Testis (tissue), 2 donors: ENCODE measurements at regions not wholly inside any gene's neighbourhood (a gene's known extent, or its start where the extent isn't known, plus 50 kb on each side); places are given as distances from the start of the nearest gene placed in this dataset.
"Not testable (repeated sequence)": the region's sequence is repeated elsewhere in the genome, so short reads cannot be mapped to it uniquely, and the experiment has no call there.

Experiments used
- DNase-seq: peaks from one replicate; pipeline ENCODE4 v3.0.0-alpha.2; 2019
- H3K27ac ChIP-seq, 2 donors: fragments of 200-600 bp; sonication (generic); one replicate each; pipeline ENCODE4 v1.5.1; 2019
- H3K27me3 ChIP-seq: fragments of 200-600 bp; sonication (generic); one replicate; pipeline ENCODE4 v1.5.1; 2019
- H3K36me3 ChIP-seq: fragments of 200-600 bp; sonication (generic); one replicate; pipeline ENCODE4 v1.5.1; 2017; ENCODE audit warnings: low read depth; ENCODE audit errors: missing control alignments
- H3K4me1 ChIP-seq: fragments of 200-600 bp; sonication (generic); one replicate; pipeline ENCODE4 v1.5.1; 2019
- H3K4me3 ChIP-seq, 2 donors: fragments of 200-600 bp; sonication (generic); one replicate each; pipeline ENCODE4 v1.5.1; 2017 to 2019
- H3K9me3 ChIP-seq: fragments of 200-600 bp; sonication (generic); one replicate; pipeline ENCODE4 v1.5.1; 2017
- POLR2A ChIP-seq: fragments of 450-650 bp; IDR thresholded peaks from one replicate; pipeline ENCODE4 v1.6.1; 2017; ENCODE audit warnings: antibody characterized with exemption, mild to moderate bottlenecking, moderate library complexity
- WGBS, 2 donors: methylation state at CpG; one replicate each; pipeline ENCODE4 v1.1.5; 2018; 5-methylcytosine and 5-hydroxymethylcytosine counted together
- intact Hi-C: fragments of 100-400 bp; cut with DNase I; formaldehyde crosslinking; loops from one replicate; pipeline ENCODE4 v1.15.1; 2023; ENCODE audit warnings: low total_unique reads
- TF ChIP-seq, protein P1 (sequence below), 3 experiments: fragments of 450-650 bp in 2 of 3; fragments of 200-600 bp in 1 of 3; sonication (generic) in 1 of 3; IDR thresholded peaks; one replicate each; pipeline ENCODE4 v1.5.1; 2016 to 2019; ENCODE audit warnings: antibody characterized with exemption in 3 of 3, mild to moderate bottlenecking in 2 of 3, moderate library complexity in 1 of 3

DNA sequence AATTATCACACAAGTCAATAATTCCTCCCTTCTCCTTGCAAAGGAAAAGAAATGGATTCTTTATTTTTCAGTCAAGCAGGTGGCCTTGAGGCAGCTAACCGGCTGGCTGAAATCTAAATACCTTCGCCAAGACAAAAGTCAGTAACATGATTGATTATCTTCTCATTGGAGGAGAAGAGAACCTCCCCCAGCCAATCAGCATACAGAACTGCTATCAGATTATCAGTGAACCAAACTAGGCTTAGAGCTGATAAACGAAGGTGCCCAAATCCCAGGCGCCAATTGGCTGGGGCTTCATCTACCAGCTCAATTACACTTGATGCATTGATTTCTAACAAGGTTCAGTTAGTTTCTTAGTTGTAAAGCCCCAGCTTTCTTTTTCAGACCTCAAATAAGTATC is 152.4 kb upstream of the NOCT start:
- no peak for DNase-seq
- intact Hi-C loops = no loop called here
- H3K4me3 ChIP-seq = no peak overlapping the region
- 58 to 83% methylated on average over 4 of the region's 4 CpGs for WGBS, 2 donors
- no peaks in the 10 kb centered on the region for H3K27me3 ChIP-seq
- TF ChIP-seq POLR2A = no peak
- TF ChIP-seq, protein P1, sequence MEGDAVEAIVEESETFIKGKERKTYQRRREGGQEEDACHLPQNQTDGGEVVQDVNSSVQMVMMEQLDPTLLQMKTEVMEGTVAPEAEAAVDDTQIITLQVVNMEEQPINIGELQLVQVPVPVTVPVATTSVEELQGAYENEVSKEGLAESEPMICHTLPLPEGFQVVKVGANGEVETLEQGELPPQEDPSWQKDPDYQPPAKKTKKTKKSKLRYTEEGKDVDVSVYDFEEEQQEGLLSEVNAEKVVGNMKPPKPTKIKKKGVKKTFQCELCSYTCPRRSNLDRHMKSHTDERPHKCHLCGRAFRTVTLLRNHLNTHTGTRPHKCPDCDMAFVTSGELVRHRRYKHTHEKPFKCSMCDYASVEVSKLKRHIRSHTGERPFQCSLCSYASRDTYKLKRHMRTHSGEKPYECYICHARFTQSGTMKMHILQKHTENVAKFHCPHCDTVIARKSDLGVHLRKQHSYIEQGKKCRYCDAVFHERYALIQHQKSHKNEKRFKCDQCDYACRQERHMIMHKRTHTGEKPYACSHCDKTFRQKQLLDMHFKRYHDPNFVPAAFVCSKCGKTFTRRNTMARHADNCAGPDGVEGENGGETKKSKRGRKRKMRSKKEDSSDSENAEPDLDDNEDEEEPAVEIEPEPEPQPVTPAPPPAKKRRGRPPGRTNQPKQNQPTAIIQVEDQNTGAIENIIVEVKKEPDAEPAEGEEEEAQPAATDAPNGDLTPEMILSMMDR (IDR thresholded peaks at IDR 0.05) = no peak
- H3K9me3 ChIP-seq = no peaks in the 10 kb centered on the region
- H3K36me3 ChIP-seq = no peaks in the 10 kb centered on the region
- H3K27ac ChIP-seq = no peak overlapping the region
- no peaks in the 10 kb centered on the region for H3K4me1 ChIP-seq

DNA sequence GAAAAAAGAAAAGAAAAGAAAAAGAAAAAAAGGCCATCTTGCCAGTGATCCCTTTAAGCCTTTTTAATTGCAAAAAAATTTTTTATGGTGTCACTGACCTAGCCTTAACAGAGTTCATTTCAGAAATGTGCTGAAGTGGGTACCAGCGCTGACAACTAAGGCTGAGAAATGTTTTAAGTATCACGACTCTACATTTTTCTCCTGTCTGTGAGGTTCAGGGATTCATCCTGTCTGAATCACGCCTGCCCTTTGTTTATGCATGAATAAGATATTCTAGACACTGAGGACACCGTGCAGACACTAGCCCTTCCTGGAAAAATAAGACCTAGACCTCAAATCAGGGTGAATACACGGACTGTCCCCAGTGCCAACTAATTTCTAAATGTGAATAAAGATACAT is 154.4 kb upstream of the NOCT start:
- intact Hi-C loops = no loop called here
- Histone ChIP-seq H3K9me3 (no peaks in the 10 kb centered on the region), H3K4me3 (no peak overlapping the region), H3K27ac (no peak overlapping the region), H3K4me1 (no peaks in the 10 kb centered on the region), H3K36me3 (no peaks in the 10 kb centered on the region), H3K27me3 (no peaks in the 10 kb centered on the region)
- DNase-seq = no peak
- WGBS, 2 donors = 61 to 72% methylated on average over 5 of the region's 5 CpGs
- no peak for TF ChIP-seq POLR2A
- TF ChIP-seq, protein P1 (IDR thresholded peaks at IDR 0.05) = no peak

DNA sequence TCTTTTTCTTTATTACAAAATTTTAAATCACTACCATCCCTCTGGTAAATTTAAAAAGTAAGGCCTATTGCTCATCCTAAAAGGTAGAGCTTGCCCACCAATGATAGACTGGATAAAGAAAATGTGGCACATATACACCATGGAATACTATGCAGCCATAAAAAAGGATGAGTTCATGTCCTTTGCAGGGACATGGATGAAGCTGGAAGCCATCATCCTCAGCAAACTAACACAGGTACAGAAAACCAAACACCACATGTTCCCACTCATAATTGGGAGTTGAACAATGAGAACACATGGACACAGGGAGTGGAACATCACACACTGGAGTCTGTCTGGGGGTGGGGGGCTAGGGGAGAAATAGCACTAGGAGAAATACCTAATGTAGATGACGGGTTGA is 155.2 kb upstream of the NOCT start:
- H3K4me1 ChIP-seq, H3K27ac ChIP-seq, intact Hi-C loops, H3K27me3 ChIP-seq, H3K9me3 ChIP-seq, H3K4me3 ChIP-seq, DNase-seq, H3K36me3 ChIP-seq: not testable (repeated sequence)
- 89 to 100% methylated on average over 1 of the region's 1 CpG for WGBS, 2 donors

DNA sequence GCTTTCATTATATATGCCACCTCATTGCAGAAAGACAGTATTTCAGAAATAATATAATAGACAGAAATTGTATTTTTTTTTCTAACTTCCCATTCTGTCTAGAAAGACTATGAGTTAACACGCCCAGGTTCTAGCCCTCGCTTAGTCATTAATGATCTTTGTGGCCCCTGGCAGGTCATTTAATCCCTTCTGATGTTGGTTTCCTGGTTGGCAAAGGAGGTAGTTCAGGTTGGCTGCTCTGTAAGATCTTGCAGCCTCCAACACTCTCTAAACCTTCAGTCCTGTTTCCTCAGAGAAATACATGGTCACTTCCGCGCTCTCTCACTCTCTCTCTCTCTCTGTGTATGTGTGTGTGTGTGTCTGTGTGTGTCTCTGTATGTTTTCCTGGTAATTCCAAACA is 156.3 kb upstream of the NOCT start:
- H3K4me3 ChIP-seq = no peak overlapping the region
- no peaks in the 10 kb centered on the region for H3K36me3 ChIP-seq
- no peaks in the 10 kb centered on the region for H3K9me3 ChIP-seq
- H3K27me3 ChIP-seq = no peaks in the 10 kb centered on the region
- 90 to 91% methylated on average over 4 of the region's 4 CpGs for WGBS, 2 donors
- TF ChIP-seq, protein P1 (IDR thresholded peaks at IDR 0.05) = no peak
- no peak for TF ChIP-seq POLR2A
- DNase-seq = no peak
- intact Hi-C loops = no loop called here
- H3K27ac ChIP-seq = no peak overlapping the region
- H3K4me1 ChIP-seq = no peaks in the 10 kb centered on the region

DNA sequence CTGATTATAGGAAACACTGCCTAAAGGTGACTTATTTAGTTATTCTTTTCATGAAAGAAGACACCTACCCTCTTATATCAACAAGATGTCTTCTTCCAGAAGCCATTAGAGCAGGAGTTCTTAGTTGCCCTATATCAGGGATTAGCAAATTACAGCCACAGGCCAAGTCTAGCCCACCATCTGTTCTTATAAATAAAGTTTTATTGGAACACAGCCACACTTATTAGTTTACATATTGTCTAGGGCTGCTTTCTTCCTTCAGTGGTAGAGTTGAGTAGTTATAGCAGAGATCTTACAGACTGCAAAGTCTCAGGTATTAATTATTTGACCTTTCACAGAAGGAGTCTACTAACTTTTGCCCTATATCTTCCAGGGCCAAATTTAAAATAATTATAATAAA is 157.2 kb upstream of the NOCT start:
- TF ChIP-seq POLR2A = no peak
- TF ChIP-seq, protein P1 (IDR thresholded peaks at IDR 0.05) = no peak
- Histone ChIP-seq H3K27ac (no peak overlapping the region), H3K4me3 (no peak overlapping the region), H3K9me3 (no peaks in the 10 kb centered on the region), H3K36me3 (no peaks in the 10 kb centered on the region), H3K27me3 (no peaks in the 10 kb centered on the region), H3K4me1 (no peaks in the 10 kb centered on the region)
- no peak for DNase-seq
- intact Hi-C loops = no loop called here
